Tongue (tissue), 1 donor: ENCODE measurements at regions not wholly inside any gene's neighbourhood (a gene's known extent, or its start where the extent isn't known, plus 50 kb on each side); places are given as distances from the start of the nearest gene placed in this dataset.
"Not testable (repeated sequence)": the region's sequence is repeated elsewhere in the genome, so short reads cannot be mapped to it uniquely, and the experiment has no call there.

Experiments
- DNase-seq: peaks from one replicate; pipeline ENCODE4 v3.0.0-alpha.2; 2015

- no peak for DNase-seq
Measured at GRCh38 chr6:148602136-148602535, 144.7 kb upstream of the UST start.

- peak; percentile 32 for DNase-seq
Measured at GRCh38 chr6:148608199-148608951, 138.5 kb upstream of the UST start.

- DNase-seq: peak; percentile 35
Measured at GRCh38 chr6:148611213-148611612, 135.6 kb upstream of the UST start.

GRCh38 chr6:148612043-148612442 lies 134.8 kb upstream of the UST start:
- DNase-seq: peak; percentile 43

GRCh38 chr6:148614602-148615001 lies 132.2 kb upstream of the UST start:
- DNase-seq: no peak

GRCh38 chr6:148616841-148617240 lies 130.0 kb upstream of the UST start:
- DNase-seq: no peak

GRCh38 chr6:148617530-148617929 lies 129.3 kb upstream of the UST start:
- DNase-seq: no peak

- no peak for DNase-seq
Measured at GRCh38 chr6:148619891-148620290, 126.9 kb upstream of the UST start.

- no peak for DNase-seq
Measured at GRCh38 chr6:148620579-148621298, 126.1 kb upstream of the UST start.

- DNase-seq: no peak
Measured at GRCh38 chr6:148625609-148626008, 121.2 kb upstream of the UST start.

GRCh38 chr6:148628251-148628650 lies 118.6 kb upstream of the UST start:
- no peak for DNase-seq

GRCh38 chr6:148629181-148629580 lies 117.6 kb upstream of the UST start:
- DNase-seq: peak; percentile 88

- no peak for DNase-seq
Measured at GRCh38 chr6:148629592-148630465, 117.0 kb upstream of the UST start.

GRCh38 chr6:148635070-148635743 lies 111.6 kb upstream of the UST start:
- no peak for DNase-seq

GRCh38 chr6:148641836-148642235 lies 105.0 kb upstream of the UST start:
- not testable (repeated sequence) for DNase-seq

GRCh38 chr6:148643208-148643607 lies 103.6 kb upstream of the UST start:
- not testable (repeated sequence) for DNase-seq

- DNase-seq: not testable (repeated sequence)
Measured at GRCh38 chr6:148645049-148645448, 101.8 kb upstream of the UST start.

GRCh38 chr6:148648754-148649453 lies 97.9 kb upstream of the UST start:
- no peak for DNase-seq

- DNase-seq: no peak
Measured at GRCh38 chr6:148649454-148649963, 97.3 kb upstream of the UST start.

GRCh38 chr6:148650941-148651505 lies 95.8 kb upstream of the UST start:
- peak; percentile 38 for DNase-seq

GRCh38 chr6:148652205-148652604 lies 94.6 kb upstream of the UST start:
- DNase-seq: no peak
